ENCODE measurements at regions not wholly inside any gene's neighbourhood (a gene's known extent, or its start where the extent isn't known, plus 50 kb on each side); places are given as distances from the start of the nearest gene placed in this dataset.

GRCh38 chr2:37448342-37449120, 104.1 kb downstream of the QPCT start:
- Histone ChIP-seq H3K4ac (replicated peaks; ENCODE audit: insufficient read length, low read depth, low read length) (no peak overlapping the region), H3K23ac (ENCODE audit: insufficient read length) (no peak overlapping the region), H3K4me1 (replicated peaks in 1 of 4; ENCODE audit: control insufficient read depth in 3 of 4, insufficient read depth in 4 of 4, low read length in 3 of 4) (no peaks in the 10 kb centered on the region), H3K27me3 (replicated peaks in 1 of 4; ENCODE audit: control insufficient read depth in 3 of 4, extremely low read depth in 1 of 4, insufficient read depth in 3 of 4, low read length in 3 of 4) (no peaks in the 10 kb centered on the region), H2BK12ac (ENCODE audit: low read depth, low read length) (no peak overlapping the region), H4K20me1 (replicated peaks in 1 of 2; ENCODE audit: control insufficient read depth in 1 of 2, insufficient read depth in 2 of 2, low read length in 2 of 2) (no peaks in the 10 kb centered on the region), H3K4me2 (ENCODE audit: insufficient read depth in 1 of 2, low read depth in 2 of 2, low read length in 2 of 2) (no peak overlapping the region), H3K79me1 (ENCODE audit: low read depth, low read length) (no peaks in the 10 kb centered on the region), H4K91ac (replicated peaks; ENCODE audit: insufficient read length, low read length) (no peak overlapping the region), H3K9me3 (ENCODE audit: insufficient read depth in 2 of 2, low read depth in 1 of 2, low read length in 1 of 2) (no peaks in the 10 kb centered on the region), H2BK5ac (ENCODE audit: low read depth, low read length) (no peak overlapping the region), H2BK20ac (ENCODE audit: low read length) (no peak overlapping the region), H2AK5ac (ENCODE audit: low read depth, low read length) (no peak overlapping the region), H3K23me2 (ENCODE audit: low read depth, low read length) (no peaks in the 10 kb centered on the region; the same call in 1 of the 2 replicates), H3K36me3 (ENCODE audit: control insufficient read depth in 2 of 4, insufficient read depth in 4 of 4, low read length in 3 of 4) (no peaks in the 10 kb centered on the region), H3K18ac (ENCODE audit: extremely low read depth, low read length) (no peak overlapping the region), H3K4me3 (ENCODE audit: extremely low read depth in 1 of 4, insufficient read depth in 2 of 4, low read depth in 3 of 4, low read length in 4 of 4) (no peak overlapping the region), H3K56ac (replicated peaks; ENCODE audit: insufficient read length, low read depth, low read length) (no peak overlapping the region), H4K8ac (ENCODE audit: extremely low read depth, insufficient read depth, low read length) (no peak overlapping the region), H2AFZ (ENCODE audit: low read length) (no peak overlapping the region), H2BK15ac (ENCODE audit: low read length) (no peak overlapping the region), H4K5ac (ENCODE audit: insufficient read length, low read depth, low read length) (no peak overlapping the region), H2BK120ac (replicated peaks; ENCODE audit: low read depth, low read length) (no peak overlapping the region), H3K27ac (ENCODE audit: low read depth, low read length) (no peak overlapping the region), H3K14ac (ENCODE audit: insufficient read length) (no peak overlapping the region), H3K79me2 (ENCODE audit: control insufficient read depth in 1 of 2, insufficient read depth in 2 of 2, low read length in 2 of 2) (no peaks in the 10 kb centered on the region), H3K9ac (replicated peaks in 1 of 4; ENCODE audit: extremely low read depth in 1 of 4, low read depth in 3 of 4, low read length in 3 of 4) (no peak overlapping the region)
- TF ChIP-seq POLR2AphosphoS5 (IDR thresholded peaks at IDR 0.05; ENCODE audit: low read depth, low read length) (no peak), GABPA (IDR thresholded peaks at IDR 0.05; ENCODE audit: borderline replicate concordance, insufficient read depth, low read length) (no peak), SP4 (IDR thresholded peaks at IDR 0.05; ENCODE audit: low read length) (no peak), SP1 (IDR thresholded peaks at IDR 0.05; ENCODE audit: low read depth, low read length) (no peak)
- ChIA-PET CTCF (ENCODE audit: partially characterized antibody) (no interaction called here), POLR2A (ENCODE audit: partially characterized antibody) (interaction anchor here (1.5 kb wide), 1 partner anchor 7 kb away, joined by 3 read pairs; no protein-coding TSS in a partner anchor)
- WGBS, 2 experiments (ENCODE audit: extremely low coverage in 1 of 2, insufficient coverage in 1 of 2, insufficient read length in 1 of 2, insufficient replicate concordance in 2 of 2, low coverage in 1 of 2, low lambda C conversion rate in 2 of 2, missing lambda C conversion rate in 1 of 2), result 83% methylated on average over 3 of the region's 3 CpGs; no CpG with 5 or more reads in 1 of the 2 experiments
- DNase-seq (ENCODE audit: low read depth in 1 of 2, low spot score in 2 of 2) (no peak), FAIRE-seq (no peak)

All from H1 (cell line).